Adrenal gland (tissue), 9 donors: ENCODE measurements at regions not wholly inside any gene's neighbourhood (a gene's known extent, or its start where the extent isn't known, plus 50 kb on each side); places are given as distances from the start of the nearest gene placed in this dataset.

Source experiments
- DNase-seq, 7 donors: peaks; one replicate each; pipeline ENCODE4 v3.0.0-alpha.2; 2019 to 2020
- H3K27ac ChIP-seq, 5 donors: fragments of 200-600 bp; sonication (generic) in 4 of 5; 1 replicate in 3 of 5; 2 replicates in 2 of 5; pipeline versions ENCODE4 v1.5.1 to v1.8.0; 2016 to 2020; ENCODE audit warnings: mild to moderate bottlenecking in 1 of 5
- H3K27me3 ChIP-seq: fragments of 200-600 bp; 2 replicates; pipeline ENCODE4 v1.8.0; 2021
- H3K36me3 ChIP-seq, 2 donors: fragments of 200-600 bp; replicated peaks in 1 of 2; 1 replicate in 1 of 2; 2 replicates in 1 of 2; pipeline versions ENCODE4 v1.5.1 to v1.8.0; 2018 to 2022
- H3K4me1 ChIP-seq, 2 donors: fragments of 200-600 bp; replicated peaks in 1 of 2; 1 replicate in 1 of 2; 2 replicates in 1 of 2; pipeline versions ENCODE4 v1.5.1 to v1.8.0; 2018 to 2021
- H3K4me3 ChIP-seq, 4 donors: fragments of 200-600 bp; sonication (generic) in 3 of 4; one replicate each; pipeline ENCODE4 v1.5.1; 2016 to 2018
- H3K9me3 ChIP-seq, 3 donors: fragments of 200-600 bp; sonication (generic) in 1 of 3; replicated peaks in 1 of 3; 1 replicate in 2 of 3; 2 replicates in 1 of 3; pipeline versions ENCODE4 v1.5.1 to v1.8.0; 2016 to 2021
- CTCF ChIP-seq, 6 experiments: fragments of 450-650 bp in 4 of 6; fragments of 200-600 bp in 2 of 6; sonication (generic) in 1 of 6; IDR thresholded peaks; 1 replicate in 5 of 6; 2 replicates in 1 of 6; pipeline versions ENCODE4 v1.5.1 to v1.8.0; 2016 to 2021; ENCODE audit warnings: antibody characterized with exemption in 6 of 6, mild to moderate bottlenecking in 2 of 6, moderate library complexity in 1 of 6
- POLR2A ChIP-seq, 2 donors: fragments of 450-650 bp; IDR thresholded peaks; one replicate each; pipeline ENCODE4 v1.6.1; 2017; ENCODE audit warnings: antibody characterized with exemption in 2 of 2, mild to moderate bottlenecking in 2 of 2, moderate library complexity in 1 of 2
- WGBS, 4 donors: extraction: QIAGEN DNeasy Blood & Tissue Kit in 2 of 4; methylation state at CpG; one replicate each; pipeline versions ENCODE4 v1.1.5 to v1.1.7; 2013 to 2017; 5-methylcytosine and 5-hydroxymethylcytosine counted together
- intact Hi-C, 2 donors: fragments of 100-400 bp; cut with DNase I; formaldehyde crosslinking; loops; one replicate each; pipeline versions ENCODE4 v1.14.1 to v1.15.0; 2022 to 2023
- donor health status: healthy with polysubstance abuse.
- donor health status: Bipolar disorder and iron deficiency.
- donor health status: DM: yes; HTN: yes; CAD: no.
- donor health status: DM: no; HTN: no; CAD: no.
- donor health status: DM: no; HTN: no; CAD: no.

- TF ChIP-seq CTCF (IDR thresholded peaks at IDR 0.05) (no peak), POLR2A (IDR thresholded peaks at IDR 0.05) (no peak)
- Histone ChIP-seq H3K4me1 (no peaks in the 10 kb centered on the region), H3K36me3 (no peaks in the 10 kb centered on the region), H3K27ac (no peak overlapping the region), H3K4me3 (no peak overlapping the region), H3K9me3 (no peaks in the 10 kb centered on the region), H3K27me3 (no peaks in the 10 kb centered on the region)
- 68 to 71% (median 70%) methylated on average over 2 of the region's 2 CpGs for WGBS, 4 donors
- intact Hi-C loops: no loop called here
- no peak for DNase-seq
These were observed 365.0 kb downstream of the DMRT2 start for GRCh38 chr9:1415146-1415545.

- no peak overlapping the region for H3K4me3 ChIP-seq
- H3K27me3 ChIP-seq: no peaks in the 10 kb centered on the region
- no peaks in the 10 kb centered on the region for H3K36me3 ChIP-seq
- H3K4me1 ChIP-seq: no peaks in the 10 kb centered on the region
- DNase-seq: no peak
- no peak for TF ChIP-seq CTCF (IDR thresholded peaks at IDR 0.05)
- 58 to 83% (median 76%) methylated on average over 4 of the region's 4 CpGs for WGBS, 4 donors
- H3K9me3 ChIP-seq: no peaks in the 10 kb centered on the region
- intact Hi-C loops: no loop called here
- H3K27ac ChIP-seq: no peak overlapping the region
These were observed 366.1 kb downstream of the DMRT2 start for GRCh38 chr9:1416261-1416660.

DNA sequence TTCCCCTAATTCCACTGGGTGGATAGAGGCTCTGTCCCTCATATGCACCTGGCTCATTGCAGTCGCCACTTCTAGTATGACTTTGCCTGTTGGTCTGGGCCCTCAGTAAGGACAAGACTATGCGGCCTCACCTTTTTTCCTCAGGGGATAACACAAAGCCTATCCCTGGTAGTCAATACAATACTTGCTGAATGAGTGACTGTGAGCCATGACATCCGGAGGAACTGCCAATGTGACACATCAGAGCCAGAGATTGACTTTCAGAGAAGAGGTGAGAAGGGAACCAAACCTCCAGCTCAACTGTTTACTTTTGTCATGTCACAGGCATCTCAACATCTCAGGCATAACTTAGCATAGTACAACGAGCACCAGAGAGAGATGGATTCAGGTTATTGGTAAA is 371.3 kb downstream of the DMRT2 start:
- H3K4me1 ChIP-seq: no peaks in the 10 kb centered on the region
- H3K27me3 ChIP-seq: no peaks in the 10 kb centered on the region
- DNase-seq: no peak
- H3K27ac ChIP-seq: no peak overlapping the region
- no peak overlapping the region for H3K4me3 ChIP-seq
- no peaks in the 10 kb centered on the region for H3K36me3 ChIP-seq
- intact Hi-C loops: no loop called here
- H3K9me3 ChIP-seq: no peaks in the 10 kb centered on the region
- TF ChIP-seq POLR2A (IDR thresholded peaks at IDR 0.05) (no peak), CTCF (IDR thresholded peaks at IDR 0.05) (no peak)
- WGBS, 4 donors: 71 to 82% (median 76%) methylated on average over 4 of the region's 4 CpGs

GRCh38 chr9:1427875-1428274 is 377.7 kb downstream of the DMRT2 start:
- intact Hi-C loops: no loop called here
- WGBS, 4 donors: 49 to 81% (median 70%) methylated on average over 2 of the region's 2 CpGs

More at GRCh38 chr9:1427875-1428274, 377.7 kb downstream of the DMRT2 start:
- DNase-seq: no peak
- Histone ChIP-seq H3K27me3 (no peaks in the 10 kb centered on the region), H3K36me3 (no peaks in the 10 kb centered on the region), H3K4me3 (no peak overlapping the region), H3K27ac (no peak overlapping the region), H3K9me3 (no peaks in the 10 kb centered on the region), H3K4me1 (no peaks in the 10 kb centered on the region)
- TF ChIP-seq POLR2A (IDR thresholded peaks at IDR 0.05): no peak
- no peak for TF ChIP-seq CTCF (IDR thresholded peaks at IDR 0.05)
